ENCODE measurements at regions not wholly inside any gene's neighbourhood (a gene's known extent, or its start where the extent isn't known, plus 50 kb on each side); places are given as distances from the start of the nearest gene placed in this dataset.

DNA sequence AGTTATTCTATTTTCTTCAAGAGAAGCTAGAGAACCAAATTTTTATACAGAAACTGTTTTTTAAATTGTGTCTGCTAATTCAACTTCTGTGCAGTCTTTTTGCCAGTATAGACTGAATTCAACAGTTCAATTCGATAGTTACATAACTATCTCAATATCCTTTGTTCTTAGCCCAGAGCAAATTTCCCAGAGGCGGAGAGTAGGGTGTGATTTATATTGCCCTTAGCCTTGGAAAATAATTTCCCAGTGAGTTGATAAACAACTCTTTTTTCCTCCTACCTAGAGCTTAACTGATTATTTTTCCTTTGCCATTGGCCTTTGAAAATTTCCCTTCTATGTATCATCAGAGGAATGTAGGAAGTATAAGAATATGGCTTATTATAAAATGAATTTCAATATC lies 420.5 kb downstream of the NSUN3 start:
- DNase-seq (ENCODE audit: low read depth, low spot score) (no peak), ATAC-seq (no peak)
- H3K36me3 ChIP-seq (ENCODE audit: control insufficient read depth in 1 of 2, insufficient read depth in 2 of 2, low read length in 2 of 2): no peaks in the 10 kb centered on the region
- POLR2A ChIA-PET: no interaction called here
- no peak overlapping the region for H3K27ac ChIP-seq (ENCODE audit: low read depth, low read length)
- CTCF ChIA-PET: no interaction called here
- TF ChIP-seq, protein P1, sequence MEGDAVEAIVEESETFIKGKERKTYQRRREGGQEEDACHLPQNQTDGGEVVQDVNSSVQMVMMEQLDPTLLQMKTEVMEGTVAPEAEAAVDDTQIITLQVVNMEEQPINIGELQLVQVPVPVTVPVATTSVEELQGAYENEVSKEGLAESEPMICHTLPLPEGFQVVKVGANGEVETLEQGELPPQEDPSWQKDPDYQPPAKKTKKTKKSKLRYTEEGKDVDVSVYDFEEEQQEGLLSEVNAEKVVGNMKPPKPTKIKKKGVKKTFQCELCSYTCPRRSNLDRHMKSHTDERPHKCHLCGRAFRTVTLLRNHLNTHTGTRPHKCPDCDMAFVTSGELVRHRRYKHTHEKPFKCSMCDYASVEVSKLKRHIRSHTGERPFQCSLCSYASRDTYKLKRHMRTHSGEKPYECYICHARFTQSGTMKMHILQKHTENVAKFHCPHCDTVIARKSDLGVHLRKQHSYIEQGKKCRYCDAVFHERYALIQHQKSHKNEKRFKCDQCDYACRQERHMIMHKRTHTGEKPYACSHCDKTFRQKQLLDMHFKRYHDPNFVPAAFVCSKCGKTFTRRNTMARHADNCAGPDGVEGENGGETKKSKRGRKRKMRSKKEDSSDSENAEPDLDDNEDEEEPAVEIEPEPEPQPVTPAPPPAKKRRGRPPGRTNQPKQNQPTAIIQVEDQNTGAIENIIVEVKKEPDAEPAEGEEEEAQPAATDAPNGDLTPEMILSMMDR (IDR thresholded peaks at IDR 0.05 in 2 of 3, conservative IDR thresholded peaks at IDR 0.05 in 1 of 3; ENCODE audit: borderline replicate concordance in 1 of 3, insufficient read depth in 1 of 3, low read depth in 2 of 3, low read length in 2 of 3): no peak
- TF ChIP-seq, protein P2, sequence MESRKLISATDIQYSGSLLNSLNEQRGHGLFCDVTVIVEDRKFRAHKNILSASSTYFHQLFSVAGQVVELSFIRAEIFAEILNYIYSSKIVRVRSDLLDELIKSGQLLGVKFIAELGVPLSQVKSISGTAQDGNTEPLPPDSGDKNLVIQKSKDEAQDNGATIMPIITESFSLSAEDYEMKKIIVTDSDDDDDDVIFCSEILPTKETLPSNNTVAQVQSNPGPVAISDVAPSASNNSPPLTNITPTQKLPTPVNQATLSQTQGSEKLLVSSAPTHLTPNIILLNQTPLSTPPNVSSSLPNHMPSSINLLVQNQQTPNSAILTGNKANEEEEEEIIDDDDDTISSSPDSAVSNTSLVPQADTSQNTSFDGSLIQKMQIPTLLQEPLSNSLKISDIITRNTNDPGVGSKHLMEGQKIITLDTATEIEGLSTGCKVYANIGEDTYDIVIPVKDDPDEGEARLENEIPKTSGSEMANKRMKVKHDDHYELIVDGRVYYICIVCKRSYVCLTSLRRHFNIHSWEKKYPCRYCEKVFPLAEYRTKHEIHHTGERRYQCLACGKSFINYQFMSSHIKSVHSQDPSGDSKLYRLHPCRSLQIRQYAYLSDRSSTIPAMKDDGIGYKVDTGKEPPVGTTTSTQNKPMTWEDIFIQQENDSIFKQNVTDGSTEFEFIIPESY (IDR thresholded peaks at IDR 0.05; ENCODE audit: extremely low read depth, insufficient replicate concordance, low read length): no peak
- no peak for TF ChIP-seq YY1 (IDR thresholded peaks at IDR 0.05; ENCODE audit: extremely low read depth, insufficient replicate concordance, low read depth, low read length)
- TF ChIP-seq FOSL1 (IDR thresholded peaks at IDR 0.05; ENCODE audit: low read depth): no peak
- TF ChIP-seq SIN3A (IDR thresholded peaks at IDR 0.05; ENCODE audit: low read depth): no peak
- TF ChIP-seq TCF7L2 (IDR thresholded peaks at IDR 0.05; ENCODE audit: borderline replicate concordance, extremely low read depth, insufficient read depth, insufficient read length): no peak
- no peak for TF ChIP-seq SP1 (IDR thresholded peaks at IDR 0.05; ENCODE audit: low read depth)
- no peak for TF ChIP-seq POLR2A (IDR thresholded peaks at IDR 0.05; ENCODE audit: borderline replicate concordance, extremely low read depth, insufficient read depth, insufficient read length)
- no peak for TF ChIP-seq SRF (IDR thresholded peaks at IDR 0.05; ENCODE audit: low read depth)
- H3K9ac ChIP-seq (ENCODE audit: low read length): no peak overlapping the region
- no TSS peak for BruUV-seq (replicated peaks)
- H3K27me3 ChIP-seq (ENCODE audit: insufficient read depth, low read length): no peaks in the 10 kb centered on the region
- no peaks in the 10 kb centered on the region for H4K20me1 ChIP-seq (ENCODE audit: insufficient read depth)
- no peak overlapping the region for H3K4me3 ChIP-seq (replicated peaks in 1 of 2; ENCODE audit: low read depth in 1 of 2, low read length in 2 of 2)
- H3K9me2 ChIP-seq (ENCODE audit: insufficient read depth): no peaks in the 10 kb centered on the region
- no peaks in the 10 kb centered on the region for H3K79me2 ChIP-seq (ENCODE audit: insufficient read depth, low read length)
- peaks cover 4 to 14% of the 10 kb centered on the region in 2 experiments; a peak in 2 of 4 replicates for H3K9me3 ChIP-seq (ENCODE audit: control insufficient read depth in 1 of 2, insufficient read depth in 1 of 2, low read depth in 1 of 2, low read length in 2 of 2)
- RAD21 ChIA-PET (ENCODE audit: low non-redundant PET in 1 of 2, low total read pairs in 2 of 2, uncharacterized antibody in 2 of 2, unreplicated experiment in 2 of 2): no interaction called here
- H3K4me1 ChIP-seq (ENCODE audit: control insufficient read depth in 1 of 2, insufficient read depth in 2 of 2, low read length in 2 of 2): no peaks in the 10 kb centered on the region
- H3K4me2 ChIP-seq (ENCODE audit: low read length): no peak overlapping the region
- intact Hi-C loops (cut with micrococcal nuclease): no loop called here
- H2AFZ ChIP-seq (ENCODE audit: low read depth, low read length, poor library complexity, severe bottlenecking): no peak overlapping the region
